HG03135 (cell line): ENCODE measurements at regions not wholly inside any gene's neighbourhood (a gene's known extent, or its start where the extent isn't known, plus 50 kb on each side); places are given as distances from the start of the nearest gene placed in this dataset.

Experiments
- ATAC-seq: cut with Tn5 transposase; IDR thresholded peaks from one replicate; pipeline ENCODE4 v1.9.1; 2021; ENCODE audit warnings: mild to moderate bottlenecking, moderate library complexity; ENCODE audit not compliant: unreplicated experiment

GRCh38 chr11:116172851-116173250 lies 599.9 kb downstream of the BUD13 start:
- no peak for ATAC-seq

- no peak for ATAC-seq
These were observed 600.6 kb downstream of the BUD13 start for GRCh38 chr11:116172156-116172555.

GRCh38 chr11:116171271-116172140 lies 601.3 kb downstream of the BUD13 start:
- no peak for ATAC-seq

- ATAC-seq = no peak
These were observed 602.2 kb downstream of the BUD13 start for GRCh38 chr11:116170526-116171120.

- no peak for ATAC-seq
These were observed 603.0 kb downstream of the BUD13 start for GRCh38 chr11:116169776-116170175.

- no peak for ATAC-seq
These were observed 604.4 kb downstream of the BUD13 start for GRCh38 chr11:116168459-116168787.

GRCh38 chr11:116167706-116168458 lies 604.9 kb downstream of the BUD13 start:
- no peak for ATAC-seq

GRCh38 chr11:116166573-116167465 lies 606.0 kb downstream of the BUD13 start:
- no peak for ATAC-seq

GRCh38 chr11:116164843-116165242 lies 607.9 kb downstream of the BUD13 start:
- ATAC-seq = no peak

GRCh38 chr11:116162886-116163230 lies 609.9 kb downstream of the BUD13 start:
- no peak for ATAC-seq

GRCh38 chr11:116162086-116162885 lies 610.5 kb downstream of the BUD13 start:
- ATAC-seq = no peak

GRCh38 chr11:116148645-116149044 lies 624.1 kb downstream of the BUD13 start:
- ATAC-seq = no peak

- no peak for ATAC-seq
These were observed 624.7 kb downstream of the BUD13 start for GRCh38 chr11:116148056-116148455.

GRCh38 chr11:116145187-116145865 lies 627.5 kb downstream of the BUD13 start:
- ATAC-seq = no peak

- ATAC-seq = no peak
These were observed 628.3 kb downstream of the BUD13 start for GRCh38 chr11:116144387-116144958.

- no peak for ATAC-seq
These were observed 634.1 kb upstream of the CADM1 start for GRCh38 chr11:116138280-116138679.

- ATAC-seq = no peak
These were observed 633.5 kb upstream of the CADM1 start for GRCh38 chr11:116137753-116138152.

- no peak for ATAC-seq
These were observed 632.9 kb upstream of the CADM1 start for GRCh38 chr11:116136987-116137674.

GRCh38 chr11:116135891-116136290 lies 631.7 kb upstream of the CADM1 start:
- no peak for ATAC-seq
